Spinal cord (tissue), 9 donors: ENCODE measurements at regions not wholly inside any gene's neighbourhood (a gene's known extent, or its start where the extent isn't known, plus 50 kb on each side); places are given as distances from the start of the nearest gene placed in this dataset.

Experiments
- DNase-seq, 6 donors: peaks; one replicate each; pipeline versions ENCODE4 v3.0.0 to v3.0.0-alpha.2; 2013 to 2015; ENCODE audit warnings: low spot score in 6 of 6, low read depth in 4 of 6
- H3K27ac ChIP-seq: one replicate; pipeline ENCODE4 v1.5.1; 2013; ENCODE audit warnings: low read depth, low read length, control low read depth
- H3K27me3 ChIP-seq: one replicate; pipeline ENCODE4 v1.6.1; 2013; ENCODE audit warnings: low read length; ENCODE audit not compliant: control insufficient read depth, insufficient read depth
- H3K36me3 ChIP-seq: one replicate; pipeline ENCODE4 v1.6.1; 2013; ENCODE audit warnings: low read length; ENCODE audit not compliant: control insufficient read depth, insufficient read depth
- H3K4me1 ChIP-seq: one replicate; pipeline ENCODE4 v1.6.1; 2013; ENCODE audit warnings: low read length; ENCODE audit not compliant: control insufficient read depth, insufficient read depth
- H3K4me3 ChIP-seq: one replicate; pipeline ENCODE4 v1.5.1; 2013; ENCODE audit warnings: low read depth, low read length, control low read depth
- H3K9me3 ChIP-seq: one replicate; pipeline ENCODE4 v1.6.1; 2013; ENCODE audit warnings: low read length; ENCODE audit not compliant: control insufficient read depth, insufficient read depth
- WGBS: methylation state at CpG from one replicate; pipeline ENCODE4 v1.1.5; 2013; ENCODE audit warnings: missing lambda C conversion rate; ENCODE audit not compliant: insufficient coverage; 5-methylcytosine and 5-hydroxymethylcytosine counted together
- donor health status: healthy.

- no peaks in the 10 kb centered on the region for H3K9me3 ChIP-seq
- no peaks in the 10 kb centered on the region for H3K4me1 ChIP-seq
- H3K27me3 ChIP-seq = no peaks in the 10 kb centered on the region
- no peak overlapping the region for H3K4me3 ChIP-seq
- no peaks in the 10 kb centered on the region for H3K36me3 ChIP-seq
- 91% methylated on average over 1 of the region's 5 CpGs for WGBS
- no peak overlapping the region for H3K27ac ChIP-seq
- peak in 1 of 6 donors; percentile 72 for DNase-seq
These were observed 414.1 kb downstream of the MLLT3 start for GRCh38 chr9:20208226-20208625.

- H3K4me3 ChIP-seq = no peak overlapping the region
- H3K27me3 ChIP-seq = no peaks in the 10 kb centered on the region
- H3K9me3 ChIP-seq = no peaks in the 10 kb centered on the region
- WGBS = 75% methylated on average over 1 of the region's 1 CpG
- H3K4me1 ChIP-seq = peaks cover 3% of the 10 kb centered on the region
- no peak overlapping the region for H3K27ac ChIP-seq
- no peak for DNase-seq
- H3K36me3 ChIP-seq = no peaks in the 10 kb centered on the region
These were observed 415.1 kb downstream of the MLLT3 start for GRCh38 chr9:20207176-20207575.

GRCh38 chr9:20205821-20206220 is 416.5 kb downstream of the MLLT3 start:
- no peaks in the 10 kb centered on the region for H3K9me3 ChIP-seq
- H3K4me3 ChIP-seq = no peak overlapping the region
- WGBS = no CpG with 5 or more reads among the region's 2 CpGs
- no peaks in the 10 kb centered on the region for H3K36me3 ChIP-seq
- DNase-seq = no peak
- H3K4me1 ChIP-seq = peaks cover 3% of the 10 kb centered on the region
- H3K27ac ChIP-seq = no peak overlapping the region
- no peaks in the 10 kb centered on the region for H3K27me3 ChIP-seq

GRCh38 chr9:20200991-20201431 is 412.2 kb upstream of the SLC24A2 start:
- peaks cover 14% of the 10 kb centered on the region for H3K4me1 ChIP-seq
- no peaks in the 10 kb centered on the region for H3K27me3 ChIP-seq
- DNase-seq = peak in 2 of 6 donors; percentile 61 to 89
- H3K9me3 ChIP-seq = peaks cover 1% of the 10 kb centered on the region
- H3K4me3 ChIP-seq = no peak overlapping the region
- WGBS = 50% methylated on average over 1 of the region's 1 CpG
- no peaks in the 10 kb centered on the region for H3K36me3 ChIP-seq
- H3K27ac ChIP-seq = peak overlapping the region; percentile 45

GRCh38 chr9:20200581-20200980 is 411.7 kb upstream of the SLC24A2 start:
- Histone ChIP-seq H3K36me3 (no peaks in the 10 kb centered on the region), H3K9me3 (peaks cover 1% of the 10 kb centered on the region), H3K4me3 (no peak overlapping the region), H3K27me3 (no peaks in the 10 kb centered on the region), H3K4me1 (peaks cover 14% of the 10 kb centered on the region), H3K27ac (peak overlapping the region; percentile 45)
- DNase-seq = peak in 2 of 6 donors; percentile 57 to 76
- 83% methylated on average over 1 of the region's 2 CpGs for WGBS

- H3K4me3 ChIP-seq = no peak overlapping the region
- no peaks in the 10 kb centered on the region for H3K27me3 ChIP-seq
- peaks cover 1% of the 10 kb centered on the region for H3K9me3 ChIP-seq
- DNase-seq = no peak
- 80% methylated on average over 1 of the region's 2 CpGs for WGBS
- H3K4me1 ChIP-seq = peaks cover 14% of the 10 kb centered on the region
- peak overlapping the region; percentile 69 for H3K27ac ChIP-seq
- no peaks in the 10 kb centered on the region for H3K36me3 ChIP-seq
These were observed 410.3 kb upstream of the SLC24A2 start for GRCh38 chr9:20199111-20199510.

GRCh38 chr9:20197976-20198685 is 409.3 kb upstream of the SLC24A2 start:
- Histone ChIP-seq H3K36me3 (no peaks in the 10 kb centered on the region), H3K4me3 (no peak overlapping the region), H3K27ac (peak overlapping the region; percentile 69), H3K9me3 (peaks cover 1% of the 10 kb centered on the region), H3K27me3 (no peaks in the 10 kb centered on the region), H3K4me1 (peaks cover 14% of the 10 kb centered on the region)
- DNase-seq = peak in 3 of 6 donors; percentile 45 to 77 (median 74)
- 0% methylated on average over 3 of the region's 7 CpGs for WGBS

GRCh38 chr9:20191228-20191840 is 402.5 kb upstream of the SLC24A2 start:
- Histone ChIP-seq H3K4me3 (no peak overlapping the region), H3K27ac (no peak overlapping the region), H3K9me3 (no peaks in the 10 kb centered on the region), H3K36me3 (no peaks in the 10 kb centered on the region), H3K27me3 (no peaks in the 10 kb centered on the region), H3K4me1 (peaks cover 4% of the 10 kb centered on the region)
- 100% methylated on average over 1 of the region's 4 CpGs for WGBS
- no peak for DNase-seq

GRCh38 chr9:20189871-20190270 is 401.0 kb upstream of the SLC24A2 start:
- DNase-seq = peak in 2 of 6 donors; percentile 24 to 74
- no peak overlapping the region for H3K4me3 ChIP-seq
- H3K27me3 ChIP-seq = no peaks in the 10 kb centered on the region
- no peaks in the 10 kb centered on the region for H3K36me3 ChIP-seq
- peaks cover 4% of the 10 kb centered on the region for H3K4me1 ChIP-seq
- H3K9me3 ChIP-seq = no peaks in the 10 kb centered on the region
- WGBS = 0% methylated on average over 1 of the region's 4 CpGs
- no peak overlapping the region for H3K27ac ChIP-seq
